GM10266 (cell line): ENCODE measurements at regions not wholly inside any gene's neighbourhood (a gene's known extent, or its start where the extent isn't known, plus 50 kb on each side); places are given as distances from the start of the nearest gene placed in this dataset.
"Not testable (repeated sequence)": the region's sequence is repeated elsewhere in the genome, so short reads cannot be mapped to it uniquely, and the experiment has no call there.

Experiments
- DNase-seq: peaks from one replicate; pipeline ENCODE4 v3.0.0; 2012; ENCODE audit errors: extremely low spot score
- TF ChIP-seq, protein P1 (sequence below): IDR thresholded peaks from 2 replicates; pipeline ENCODE4 v1.5.1; 2012; ENCODE audit warnings: mild to moderate bottlenecking, low read depth; ENCODE audit not compliant: control insufficient read depth, insufficient read depth; ENCODE audit errors: missing control alignments

DNA sequence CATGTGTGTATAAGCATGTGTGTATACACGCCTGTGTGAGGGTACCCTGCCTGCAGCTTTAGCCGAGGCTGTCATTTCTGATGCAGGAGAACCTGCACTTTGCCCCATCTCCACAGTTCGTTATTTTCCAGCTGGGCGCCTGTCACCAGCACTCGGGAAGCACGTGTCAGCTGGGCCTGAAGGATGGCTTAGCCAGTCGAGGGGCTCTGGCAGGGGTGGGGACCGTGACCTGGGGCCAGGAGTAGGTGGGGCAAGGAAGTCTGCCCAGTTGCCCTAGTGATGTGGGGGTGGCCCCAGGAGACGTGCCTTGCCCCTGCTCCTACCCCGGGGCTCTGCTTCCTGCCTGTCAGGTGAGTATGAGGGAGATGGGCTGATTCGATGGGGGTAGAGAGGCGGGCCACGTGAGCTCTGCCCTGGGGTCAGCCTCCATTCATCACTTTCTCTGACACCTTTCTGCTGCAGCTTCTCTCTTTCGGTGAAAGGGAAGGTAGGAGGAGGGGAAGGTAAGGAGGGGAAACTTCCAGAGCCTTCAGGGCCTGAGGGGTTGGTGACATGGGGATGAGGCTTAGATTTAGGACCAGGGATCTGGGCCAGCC lies 130.6 kb upstream of the SKOR2 start:
- DNase-seq = no peak
- TF ChIP-seq, protein P1, sequence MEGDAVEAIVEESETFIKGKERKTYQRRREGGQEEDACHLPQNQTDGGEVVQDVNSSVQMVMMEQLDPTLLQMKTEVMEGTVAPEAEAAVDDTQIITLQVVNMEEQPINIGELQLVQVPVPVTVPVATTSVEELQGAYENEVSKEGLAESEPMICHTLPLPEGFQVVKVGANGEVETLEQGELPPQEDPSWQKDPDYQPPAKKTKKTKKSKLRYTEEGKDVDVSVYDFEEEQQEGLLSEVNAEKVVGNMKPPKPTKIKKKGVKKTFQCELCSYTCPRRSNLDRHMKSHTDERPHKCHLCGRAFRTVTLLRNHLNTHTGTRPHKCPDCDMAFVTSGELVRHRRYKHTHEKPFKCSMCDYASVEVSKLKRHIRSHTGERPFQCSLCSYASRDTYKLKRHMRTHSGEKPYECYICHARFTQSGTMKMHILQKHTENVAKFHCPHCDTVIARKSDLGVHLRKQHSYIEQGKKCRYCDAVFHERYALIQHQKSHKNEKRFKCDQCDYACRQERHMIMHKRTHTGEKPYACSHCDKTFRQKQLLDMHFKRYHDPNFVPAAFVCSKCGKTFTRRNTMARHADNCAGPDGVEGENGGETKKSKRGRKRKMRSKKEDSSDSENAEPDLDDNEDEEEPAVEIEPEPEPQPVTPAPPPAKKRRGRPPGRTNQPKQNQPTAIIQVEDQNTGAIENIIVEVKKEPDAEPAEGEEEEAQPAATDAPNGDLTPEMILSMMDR = no peak

DNA sequence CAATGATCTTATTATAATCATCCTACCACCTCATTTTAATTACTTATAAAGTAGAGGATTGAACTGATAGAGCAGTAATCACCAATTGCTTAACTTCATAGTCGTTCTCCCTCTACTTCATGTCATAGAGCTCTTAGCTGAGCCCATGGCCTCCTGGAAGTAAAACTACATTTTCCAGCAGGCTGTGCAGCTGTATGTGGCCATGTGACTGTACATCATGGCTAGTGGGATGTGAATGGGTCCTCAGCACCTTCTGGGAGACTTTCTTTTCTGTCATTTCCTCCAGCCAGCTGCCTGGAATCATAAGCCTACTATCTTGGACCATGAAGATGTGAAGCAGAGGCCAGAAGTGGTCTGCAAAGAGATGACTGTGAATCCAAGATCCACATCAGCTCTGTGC lies 128.7 kb upstream of the SKOR2 start:
- no peak for DNase-seq
- TF ChIP-seq, protein P1 = no peak

DNA sequence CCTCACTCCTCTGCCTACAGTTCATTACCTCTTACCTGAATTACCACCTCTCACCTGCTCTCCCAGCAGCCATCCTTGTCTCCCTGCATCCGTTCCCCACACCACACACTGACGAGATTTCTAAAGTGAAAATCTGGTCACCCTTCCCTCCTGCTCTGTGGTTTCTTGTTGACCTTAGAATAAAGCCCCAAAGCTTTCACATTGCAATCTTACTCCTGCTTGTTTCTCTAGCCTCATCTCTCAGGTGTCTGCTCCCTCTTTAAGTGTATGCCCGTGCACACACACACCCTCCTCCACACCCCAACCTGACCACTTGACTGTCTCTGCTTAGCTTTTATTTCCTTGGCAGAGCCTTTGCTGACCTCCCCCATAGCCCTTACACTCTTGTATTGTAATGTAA lies 122.0 kb upstream of the SKOR2 start:
- TF ChIP-seq, protein P1 = no peak
- DNase-seq = no peak

DNA sequence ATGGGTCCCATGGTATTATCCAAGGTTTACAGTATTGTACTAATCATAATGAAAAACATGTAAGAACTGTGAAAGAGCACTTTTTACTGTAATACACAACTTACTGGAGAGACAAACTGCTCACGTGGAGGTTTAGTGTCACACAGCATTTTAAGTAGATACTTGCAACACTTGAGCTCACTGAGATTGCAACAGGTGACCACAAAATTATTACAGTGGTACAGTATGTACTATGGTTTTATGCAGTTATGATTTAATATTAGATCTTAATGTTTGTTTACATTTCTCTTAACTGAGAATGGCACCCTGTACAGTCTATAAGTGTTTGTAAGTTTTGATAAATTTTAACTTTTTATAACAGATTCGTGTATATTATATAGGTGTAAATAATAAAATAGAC lies 118.6 kb upstream of the SKOR2 start:
- DNase-seq = no peak
- TF ChIP-seq, protein P1 = no peak

DNA sequence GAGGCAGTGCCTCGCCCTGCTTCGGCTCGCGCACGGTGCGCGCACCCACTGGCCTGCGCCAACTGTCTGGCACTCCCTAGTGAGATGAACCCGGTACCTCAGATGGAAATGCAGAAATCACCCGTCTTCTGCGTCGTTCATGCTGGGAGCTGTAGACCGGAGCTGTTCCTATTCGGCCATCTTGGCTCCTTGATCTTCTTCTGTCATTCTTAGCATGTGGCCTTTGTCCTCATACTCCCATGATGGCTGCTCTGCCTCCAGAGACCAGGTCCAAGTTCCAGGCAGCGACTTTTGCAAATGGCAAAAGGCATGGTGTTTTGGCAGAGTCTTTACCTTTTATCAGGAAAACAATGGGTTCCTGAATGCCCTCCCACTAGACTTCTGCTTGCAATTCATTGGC lies 102.6 kb upstream of the SKOR2 start:
- DNase-seq = not testable (repeated sequence)

DNA sequence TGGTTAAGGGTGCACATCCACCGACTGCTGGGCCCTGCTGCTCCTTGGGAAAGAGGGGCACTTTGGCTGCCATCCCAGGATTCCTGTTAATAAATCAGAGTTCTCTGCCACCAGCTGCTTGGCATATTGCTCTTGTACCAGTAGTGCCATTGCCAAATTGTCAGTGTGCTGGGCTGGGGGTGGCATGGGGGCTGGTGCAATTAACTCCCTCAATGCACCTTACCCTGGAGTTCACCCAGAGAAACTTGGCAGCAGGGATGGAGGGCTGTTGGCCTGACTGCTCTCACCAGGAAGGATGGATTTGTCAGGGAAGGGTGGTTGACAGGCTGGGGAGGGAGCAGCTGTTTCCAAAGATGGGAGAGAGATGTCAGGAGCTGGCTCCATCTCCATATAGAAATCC lies 94.6 kb upstream of the SKOR2 start:
- TF ChIP-seq, protein P1 = no peak
- no peak for DNase-seq

DNA sequence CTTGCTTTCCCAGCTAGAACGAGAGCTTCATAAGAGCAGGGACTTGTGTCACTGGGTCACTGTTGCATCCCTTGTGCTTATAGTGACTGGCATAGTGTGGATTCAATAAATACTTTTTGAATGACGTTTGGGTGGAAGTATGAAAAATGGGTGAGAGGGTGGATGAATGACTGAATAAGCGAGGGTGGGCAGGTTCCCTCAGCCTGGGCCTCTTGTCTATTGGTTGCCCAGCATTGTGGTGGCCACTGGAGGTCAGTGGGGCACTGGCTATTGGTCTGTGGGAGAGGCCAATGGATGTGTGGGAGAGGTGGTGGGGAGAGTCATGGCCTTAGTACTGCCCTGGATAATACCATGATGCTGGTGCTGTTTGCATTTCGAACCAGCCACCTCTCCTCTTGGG lies 93.8 kb upstream of the SKOR2 start:
- DNase-seq = no peak
- TF ChIP-seq, protein P1 = no peak

DNA sequence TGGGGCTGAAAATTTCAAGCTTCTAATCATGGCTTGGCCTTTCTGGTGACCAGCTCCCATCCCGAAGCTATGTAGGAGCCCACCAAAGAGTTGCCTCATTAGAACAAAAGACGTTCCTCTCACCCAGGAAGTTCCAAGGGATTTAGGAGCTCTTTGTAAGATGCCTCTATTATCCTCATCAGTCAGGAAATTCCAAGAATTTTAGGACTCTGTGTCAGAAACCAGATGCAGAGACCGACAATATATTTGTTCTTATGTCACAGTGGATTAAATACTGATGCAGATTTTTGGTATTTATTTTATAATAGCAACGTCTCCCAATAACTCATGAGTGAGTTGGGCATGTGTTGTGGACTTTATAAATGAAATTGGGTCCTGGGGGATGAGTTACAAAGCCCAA lies 91.8 kb upstream of the SKOR2 start:
- TF ChIP-seq, protein P1 = no peak

More for the DNA sequence above, 91.8 kb upstream of the SKOR2 start:
- no peak for DNase-seq
